GM12874 (cell line): ENCODE measurements at regions not wholly inside any gene's neighbourhood (a gene's known extent, or its start where the extent isn't known, plus 50 kb on each side); places are given as distances from the start of the nearest gene placed in this dataset.

Experiments
- TF ChIP-seq, protein P1 (sequence below): IDR thresholded peaks from 2 replicates; pipeline ENCODE4 v1.5.1; 2011; ENCODE audit warnings: low read depth, mild to moderate bottlenecking, control low read depth, low read length, moderate library complexity; ENCODE audit not compliant: insufficient read depth

DNA sequence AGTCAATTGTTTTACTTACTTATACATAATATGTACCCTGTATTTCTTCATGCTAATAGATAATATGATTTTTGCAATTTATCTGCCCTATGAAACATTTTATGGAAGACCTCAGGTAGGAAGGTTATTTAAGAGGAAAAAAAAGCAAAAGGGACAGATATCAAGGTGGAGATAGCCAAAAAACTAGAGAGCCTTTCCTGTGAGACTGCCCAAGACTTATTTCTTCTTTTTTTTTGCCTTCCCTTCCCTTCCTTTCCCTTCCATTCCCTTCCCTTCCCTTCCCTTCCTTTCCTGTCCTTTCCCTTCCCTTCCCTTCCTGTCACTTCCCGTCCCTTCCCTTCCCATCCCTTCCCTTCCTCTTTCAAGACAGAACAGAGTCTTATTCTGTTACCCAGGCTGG is 80.6 kb upstream of the HMCN1 start:
- TF ChIP-seq, protein P1, sequence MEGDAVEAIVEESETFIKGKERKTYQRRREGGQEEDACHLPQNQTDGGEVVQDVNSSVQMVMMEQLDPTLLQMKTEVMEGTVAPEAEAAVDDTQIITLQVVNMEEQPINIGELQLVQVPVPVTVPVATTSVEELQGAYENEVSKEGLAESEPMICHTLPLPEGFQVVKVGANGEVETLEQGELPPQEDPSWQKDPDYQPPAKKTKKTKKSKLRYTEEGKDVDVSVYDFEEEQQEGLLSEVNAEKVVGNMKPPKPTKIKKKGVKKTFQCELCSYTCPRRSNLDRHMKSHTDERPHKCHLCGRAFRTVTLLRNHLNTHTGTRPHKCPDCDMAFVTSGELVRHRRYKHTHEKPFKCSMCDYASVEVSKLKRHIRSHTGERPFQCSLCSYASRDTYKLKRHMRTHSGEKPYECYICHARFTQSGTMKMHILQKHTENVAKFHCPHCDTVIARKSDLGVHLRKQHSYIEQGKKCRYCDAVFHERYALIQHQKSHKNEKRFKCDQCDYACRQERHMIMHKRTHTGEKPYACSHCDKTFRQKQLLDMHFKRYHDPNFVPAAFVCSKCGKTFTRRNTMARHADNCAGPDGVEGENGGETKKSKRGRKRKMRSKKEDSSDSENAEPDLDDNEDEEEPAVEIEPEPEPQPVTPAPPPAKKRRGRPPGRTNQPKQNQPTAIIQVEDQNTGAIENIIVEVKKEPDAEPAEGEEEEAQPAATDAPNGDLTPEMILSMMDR = no peak

DNA sequence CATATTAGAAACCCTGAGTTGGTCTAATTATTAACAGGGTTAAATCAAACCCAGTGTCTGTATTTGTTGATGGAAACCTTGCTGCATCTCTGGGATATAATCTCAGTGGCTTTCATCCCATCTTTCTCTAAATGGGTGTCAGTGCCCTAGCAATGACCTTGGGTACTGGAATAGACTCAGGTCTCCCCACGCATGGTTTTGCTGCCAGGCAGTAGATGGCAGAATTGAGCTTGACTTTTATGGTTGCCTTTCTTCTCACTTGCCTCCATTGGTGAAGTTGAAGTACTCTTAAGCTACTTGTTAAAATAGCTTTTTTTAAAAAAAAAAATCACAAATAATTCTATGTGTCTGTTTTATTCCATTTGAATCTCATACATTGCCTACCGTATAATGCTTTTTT is 81.8 kb upstream of the HMCN1 start:
- TF ChIP-seq, protein P1 = 0 out of 2 replicates have a peak, but pooled peaks have one; percentile 15

DNA sequence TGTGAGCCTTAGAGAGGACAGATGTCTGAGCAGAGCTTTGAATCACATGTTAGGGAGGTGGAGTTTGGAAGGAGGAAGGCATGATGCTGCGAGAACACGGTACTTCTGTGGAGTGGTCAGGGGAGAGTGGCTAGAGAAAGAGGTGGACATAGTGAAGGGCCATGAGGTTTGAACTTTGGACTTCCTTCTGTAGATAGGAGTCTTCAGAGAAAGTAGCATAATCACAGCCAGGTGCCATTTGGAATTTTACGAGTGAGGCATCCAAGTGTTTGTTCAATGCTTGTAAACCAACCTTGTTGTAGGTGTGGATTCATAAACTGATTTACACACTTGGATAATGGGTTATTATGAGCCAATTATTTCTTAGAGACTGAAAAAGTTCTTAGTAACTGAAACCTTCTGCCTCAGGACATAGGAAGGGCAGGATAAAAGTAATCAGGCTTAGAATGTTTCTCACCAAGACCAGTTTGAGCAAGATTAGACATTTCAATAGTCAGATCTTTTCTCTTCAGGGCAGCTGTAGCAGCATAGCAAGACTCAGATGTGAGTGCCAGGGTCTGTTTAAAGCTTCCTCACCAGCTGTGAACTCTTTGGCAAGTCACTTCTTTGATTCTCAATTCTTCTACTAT is 83.5 kb upstream of the HMCN1 start:
- TF ChIP-seq, protein P1 = no peak

DNA sequence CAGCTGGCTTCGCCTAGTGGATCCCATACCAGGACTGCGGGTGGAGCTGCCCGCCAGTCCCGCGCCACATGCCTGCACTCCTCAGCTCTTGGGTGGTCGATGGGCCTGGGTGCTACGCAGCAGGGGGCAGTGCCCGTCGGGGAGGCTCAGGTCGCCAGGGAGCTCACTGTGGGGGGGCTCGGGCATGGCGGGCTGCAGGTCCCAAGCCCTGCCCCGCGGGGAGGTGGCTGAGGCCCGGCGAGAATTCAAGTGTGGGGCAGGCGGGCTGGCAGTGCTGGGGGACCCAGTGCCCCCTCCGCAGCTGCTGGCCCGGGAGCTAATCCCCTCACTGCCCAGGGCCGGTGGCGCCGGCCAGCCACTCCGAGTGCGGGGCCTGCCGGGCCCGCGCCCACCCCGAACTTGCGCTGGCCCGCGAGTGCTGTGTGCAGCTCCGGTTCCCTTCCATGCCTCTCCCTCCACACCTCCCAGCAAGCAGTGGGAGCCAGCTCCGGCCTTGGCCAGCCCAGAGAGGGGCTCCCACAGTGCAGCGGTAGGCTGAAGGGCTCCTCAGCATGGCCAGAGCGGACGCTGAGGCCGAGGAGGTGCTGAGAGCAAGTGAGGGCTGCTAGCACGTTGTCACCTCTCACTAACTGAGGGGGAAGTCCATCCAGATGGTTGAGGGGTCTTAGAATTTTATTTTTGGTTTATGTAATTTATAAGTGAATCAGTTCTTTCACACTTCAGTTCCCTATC is 85.2 kb upstream of the HMCN1 start:
- TF ChIP-seq, protein P1 = no peak

DNA sequence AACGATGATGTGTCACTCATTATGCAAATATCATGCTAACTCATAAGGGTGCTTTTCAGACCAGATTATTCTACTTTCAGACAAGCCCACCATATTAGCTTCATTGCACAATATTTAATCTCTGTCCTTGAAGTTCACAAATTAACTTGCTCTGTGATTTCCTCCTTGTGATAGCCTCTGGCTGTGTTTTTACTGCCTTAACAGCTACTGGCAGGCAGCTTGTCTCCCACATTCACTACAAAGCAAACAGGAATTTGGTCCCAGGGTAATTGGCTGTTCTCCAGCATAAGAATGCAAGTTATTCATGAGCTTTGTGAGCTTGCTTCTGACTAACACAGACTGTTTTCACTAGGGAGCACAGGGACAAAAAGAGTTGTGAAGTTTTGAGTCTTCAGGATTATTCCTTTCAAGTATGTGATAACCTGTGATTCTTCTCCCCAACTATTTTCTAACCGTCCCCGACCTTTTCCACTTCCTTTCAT is 87.9 kb upstream of the HMCN1 start:
- TF ChIP-seq, protein P1 = no peak

DNA sequence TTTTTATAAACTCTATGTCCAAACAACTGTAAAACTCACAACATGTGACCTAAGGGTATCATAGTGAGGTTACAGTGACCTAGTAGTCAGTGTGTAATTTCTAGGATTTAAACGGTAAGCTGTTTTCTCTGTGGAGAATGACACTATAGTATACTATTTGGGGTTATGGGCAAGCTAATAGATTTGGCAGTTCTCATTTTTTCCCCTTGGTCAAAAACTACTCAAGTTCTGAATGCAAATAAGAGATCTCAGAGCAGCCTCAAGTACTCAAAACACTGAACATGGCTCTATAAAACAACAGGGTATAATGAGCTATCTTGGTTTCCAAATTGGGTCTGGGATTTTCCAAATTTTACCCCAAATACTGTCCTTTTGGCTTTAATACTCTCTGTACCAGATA is 88.5 kb upstream of the HMCN1 start:
- TF ChIP-seq, protein P1 = no peak

DNA sequence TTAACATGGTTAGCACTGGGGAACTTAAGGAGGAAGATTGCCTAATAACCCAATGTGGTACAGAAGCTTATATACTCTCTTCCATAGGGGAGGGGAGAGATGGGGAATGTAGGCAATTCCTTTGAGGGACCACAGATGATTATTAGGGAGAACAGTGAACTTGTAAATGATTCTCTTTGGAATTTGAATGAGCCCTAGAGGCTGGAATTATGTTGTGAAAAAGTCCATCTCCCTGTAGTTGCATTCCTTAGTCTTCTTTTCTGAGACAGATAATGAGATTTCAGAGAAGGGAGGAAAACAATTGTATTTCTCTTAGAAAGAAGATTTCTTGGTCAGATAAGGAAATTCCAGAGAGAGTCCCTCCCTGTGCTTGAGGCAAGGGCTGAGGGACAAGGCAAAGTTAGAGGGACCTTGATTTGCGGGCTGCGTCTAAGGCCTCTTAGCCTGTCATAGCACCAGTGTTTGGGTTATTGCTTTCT is 89.0 kb upstream of the HMCN1 start:
- TF ChIP-seq, protein P1 = no peak
